Smooth muscle cell (in vitro differentiated cells): ENCODE measurements at regions not wholly inside any gene's neighbourhood (a gene's known extent, or its start where the extent isn't known, plus 50 kb on each side); places are given as distances from the start of the nearest gene placed in this dataset.

Source experiments
- DNase-seq: peaks from one replicate; lab custom pipeline; 2025; ENCODE audit not compliant: unreplicated experiment; lab: John Stamatoyannopoulos, UW
- H2AFZ ChIP-seq: fragments of 200-600 bp; sonication (generic); 2 replicates; pipeline ENCODE4 v1.6.0; 2016; ENCODE audit warnings: antibody characterized with exemption, low read depth, mild to moderate bottlenecking
- H3F3A ChIP-seq: fragments of 200-600 bp; sonication (generic); 2 replicates; pipeline ENCODE4 v1.6.0; 2017; ENCODE audit warnings: antibody characterized with exemption, low read depth
- H3K27ac ChIP-seq: fragments of 200-600 bp; sonication (generic); 2 replicates; pipeline ENCODE4 v1.5.1; 2016; ENCODE audit warnings: low read depth, mild to moderate bottlenecking
- H3K27me3 ChIP-seq: fragments of 200-600 bp; sonication (generic); 2 replicates; pipeline ENCODE4 v1.6.1; 2016; ENCODE audit warnings: low read depth, mild to moderate bottlenecking
- H3K36me3 ChIP-seq: fragments of 200-600 bp; sonication (generic); 2 replicates; pipeline ENCODE4 v1.5.1; 2016; ENCODE audit warnings: low read depth
- H3K4me1 ChIP-seq: fragments of 200-600 bp; sonication (generic); 2 replicates; pipeline ENCODE4 v1.5.1; 2016; ENCODE audit warnings: low read depth
- H3K4me2 ChIP-seq: fragments of 200-600 bp; sonication (generic); 2 replicates; pipeline ENCODE4 v1.6.0; 2016; ENCODE audit warnings: mild to moderate bottlenecking
- H3K4me3 ChIP-seq: fragments of 200-600 bp; sonication (generic); 2 replicates; pipeline ENCODE4 v1.5.1; 2016; ENCODE audit warnings: mild to moderate bottlenecking
- H3K79me2 ChIP-seq: fragments of 200-600 bp; sonication (generic); 2 replicates; pipeline ENCODE4 v1.6.0; 2016; ENCODE audit warnings: low read depth, mild to moderate bottlenecking
- H3K9ac ChIP-seq: fragments of 200-600 bp; sonication (generic); 2 replicates; pipeline ENCODE4 v1.6.0; 2016; ENCODE audit warnings: low read depth
- H3K9me3 ChIP-seq: fragments of 200-600 bp; sonication (generic); replicated peaks from 2 replicates; pipeline ENCODE4 v1.5.1; 2016; ENCODE audit warnings: low read depth
- H4K20me1 ChIP-seq: fragments of 200-600 bp; sonication (generic); 2 replicates; pipeline ENCODE4 v1.6.0; 2016; ENCODE audit warnings: low read depth
- CTCF ChIP-seq: fragments of 200-600 bp; sonication (generic); IDR thresholded peaks from 2 replicates; pipeline ENCODE4 v1.5.1; 2017; ENCODE audit warnings: borderline replicate concordance, mild to moderate bottlenecking, antibody characterized with exemption; ENCODE audit not compliant: insufficient read depth, poor library complexity, severe bottlenecking
- WGBS: methylation state at CpG from one replicate; pipeline ENCODE4 v1.1.7; 2016; ENCODE audit warnings: low lambda C conversion rate; 5-methylcytosine and 5-hydroxymethylcytosine counted together

- H3K9me3 ChIP-seq: no peaks in the 10 kb centered on the region
- TF ChIP-seq CTCF: no peak
- no peak overlapping the region for H3K4me2 ChIP-seq
- no peak overlapping the region for H2AFZ ChIP-seq
- WGBS: 88% methylated on average over 9 of the region's 9 CpGs
- H3K79me2 ChIP-seq: no peaks in the 10 kb centered on the region
- H3K27me3 ChIP-seq: no peaks in the 10 kb centered on the region
- H4K20me1 ChIP-seq: no peaks in the 10 kb centered on the region
- DNase-seq: no peak
- H3F3A ChIP-seq: no peaks in the 10 kb centered on the region
- no peak overlapping the region for H3K4me3 ChIP-seq
- H3K4me1 ChIP-seq: no peaks in the 10 kb centered on the region
- H3K27ac ChIP-seq: no peak overlapping the region
- H3K36me3 ChIP-seq: no peaks in the 10 kb centered on the region
- no peak overlapping the region for H3K9ac ChIP-seq
Measured at GRCh38 chr10:128711806-128712205, 585.6 kb upstream of the MKI67 start.

- Histone ChIP-seq H3K4me1 (no peaks in the 10 kb centered on the region), H3K9me3 (no peaks in the 10 kb centered on the region), H3K27me3 (no peaks in the 10 kb centered on the region), H4K20me1 (no peaks in the 10 kb centered on the region), H3K79me2 (no peaks in the 10 kb centered on the region), H3K27ac (no peak overlapping the region), H3K4me3 (no peak overlapping the region), H3F3A (no peaks in the 10 kb centered on the region), H3K36me3 (no peaks in the 10 kb centered on the region), H3K4me2 (no peak overlapping the region), H3K9ac (no peak overlapping the region), H2AFZ (no peak overlapping the region)
- WGBS: 96% methylated on average over 18 of the region's 18 CpGs
- no peak for TF ChIP-seq CTCF
- DNase-seq: no peak
Measured at GRCh38 chr10:128712661-128713400, 586.6 kb upstream of the MKI67 start.

- H3F3A ChIP-seq: no peaks in the 10 kb centered on the region
- H3K4me1 ChIP-seq: no peaks in the 10 kb centered on the region
- no peak overlapping the region for H3K27ac ChIP-seq
- H3K4me2 ChIP-seq: no peak overlapping the region
- no peaks in the 10 kb centered on the region for H3K9me3 ChIP-seq
- H2AFZ ChIP-seq: no peak overlapping the region
- H3K79me2 ChIP-seq: no peaks in the 10 kb centered on the region
- WGBS: 95% methylated on average over 5 of the region's 5 CpGs
- H3K4me3 ChIP-seq: no peak overlapping the region
- H3K27me3 ChIP-seq: no peaks in the 10 kb centered on the region
- DNase-seq: no peak
- no peaks in the 10 kb centered on the region for H4K20me1 ChIP-seq
- H3K9ac ChIP-seq: no peak overlapping the region
- TF ChIP-seq CTCF: no peak
- no peaks in the 10 kb centered on the region for H3K36me3 ChIP-seq
Measured at GRCh38 chr10:128713471-128713870, 587.2 kb upstream of the MKI67 start.
